ENCODE measurements at regions not wholly inside any gene's neighbourhood (a gene's known extent, or its start where the extent isn't known, plus 50 kb on each side); places are given as distances from the start of the nearest gene placed in this dataset.

DNA sequence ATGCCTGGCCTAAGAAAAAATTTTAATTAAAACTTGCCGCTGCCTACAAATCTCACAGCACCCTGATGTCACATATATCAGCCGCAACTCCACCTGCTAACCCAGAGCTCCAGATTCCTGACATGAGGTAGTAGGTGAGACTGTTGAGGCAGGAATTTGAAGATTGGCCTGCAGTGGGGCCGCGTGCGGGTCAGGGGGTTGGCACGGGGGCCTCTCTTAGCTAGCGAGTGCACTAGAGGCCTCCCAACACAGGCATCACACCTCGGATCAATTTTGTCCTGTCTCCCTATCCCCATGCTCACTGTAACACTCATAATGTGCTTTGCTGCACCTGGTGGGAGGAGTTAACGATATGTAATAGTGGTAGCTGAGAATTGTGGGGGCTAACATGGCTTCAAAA is 349.8 kb downstream of the CDC5L start:
- Histone ChIP-seq H3K4me3 (IDR thresholded peaks at IDR 0.05; ENCODE audit: insufficient read depth, low read depth, low read length) (no peak overlapping the region), H3K4me2 (no peak overlapping the region), H3K36me3 (ENCODE audit: insufficient read depth) (no peaks in the 10 kb centered on the region), H3K4me1 (ENCODE audit: low read depth, poor library complexity, severe bottlenecking) (peaks cover 19% of the 10 kb centered on the region), H3K27ac (no peak overlapping the region), H2AFZ (ENCODE audit: low read depth) (no peak overlapping the region), H3K9ac (no peak overlapping the region), H4K20me1 (ENCODE audit: insufficient read depth) (no peaks in the 10 kb centered on the region), H3K27me3 (ENCODE audit: insufficient read depth, low read depth) (no peaks in the 10 kb centered on the region), H3K79me2 (ENCODE audit: insufficient read depth, low read depth) (no peaks in the 10 kb centered on the region)
- TF ChIP-seq, protein P1, sequence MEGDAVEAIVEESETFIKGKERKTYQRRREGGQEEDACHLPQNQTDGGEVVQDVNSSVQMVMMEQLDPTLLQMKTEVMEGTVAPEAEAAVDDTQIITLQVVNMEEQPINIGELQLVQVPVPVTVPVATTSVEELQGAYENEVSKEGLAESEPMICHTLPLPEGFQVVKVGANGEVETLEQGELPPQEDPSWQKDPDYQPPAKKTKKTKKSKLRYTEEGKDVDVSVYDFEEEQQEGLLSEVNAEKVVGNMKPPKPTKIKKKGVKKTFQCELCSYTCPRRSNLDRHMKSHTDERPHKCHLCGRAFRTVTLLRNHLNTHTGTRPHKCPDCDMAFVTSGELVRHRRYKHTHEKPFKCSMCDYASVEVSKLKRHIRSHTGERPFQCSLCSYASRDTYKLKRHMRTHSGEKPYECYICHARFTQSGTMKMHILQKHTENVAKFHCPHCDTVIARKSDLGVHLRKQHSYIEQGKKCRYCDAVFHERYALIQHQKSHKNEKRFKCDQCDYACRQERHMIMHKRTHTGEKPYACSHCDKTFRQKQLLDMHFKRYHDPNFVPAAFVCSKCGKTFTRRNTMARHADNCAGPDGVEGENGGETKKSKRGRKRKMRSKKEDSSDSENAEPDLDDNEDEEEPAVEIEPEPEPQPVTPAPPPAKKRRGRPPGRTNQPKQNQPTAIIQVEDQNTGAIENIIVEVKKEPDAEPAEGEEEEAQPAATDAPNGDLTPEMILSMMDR (conservative IDR thresholded peaks at IDR 0.05; ENCODE audit: low read depth, low read length) = no peak

DNA sequence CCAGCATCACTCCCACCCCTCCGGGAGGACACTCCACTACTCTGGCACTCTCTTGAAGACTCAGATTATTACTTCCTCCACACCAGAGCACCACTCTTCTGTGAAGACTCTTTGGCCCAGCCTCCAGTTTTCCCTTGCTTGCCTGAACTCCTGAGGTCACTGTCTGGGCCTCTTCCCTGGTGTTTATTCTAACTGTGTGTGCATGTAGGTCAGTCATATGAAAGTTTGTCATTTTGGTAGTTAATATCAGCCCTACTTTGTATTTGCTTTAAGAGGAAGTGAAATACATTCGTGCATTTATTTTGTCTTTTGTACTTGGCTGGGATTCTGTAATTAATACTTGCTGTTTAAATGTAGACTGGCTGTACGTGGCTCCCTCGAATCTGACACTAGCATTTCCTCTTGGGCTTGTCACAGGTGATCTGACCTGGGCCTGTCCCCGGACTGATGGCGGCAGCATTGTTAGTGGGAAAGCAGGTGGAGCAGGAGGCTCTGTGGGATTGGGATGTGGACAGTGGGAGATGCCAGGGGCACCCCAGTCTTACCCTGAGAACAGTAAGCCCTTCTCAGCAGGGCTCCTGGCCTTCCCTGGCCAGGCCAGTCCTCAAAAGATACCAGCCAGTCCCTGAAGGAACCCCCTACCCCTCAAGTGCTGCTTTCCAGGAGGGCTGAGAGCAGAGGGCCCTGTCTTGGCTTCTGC is 350.5 kb downstream of the CDC5L start:
- no peaks in the 10 kb centered on the region for H3K79me2 ChIP-seq (ENCODE audit: insufficient read depth, low read depth)
- TF ChIP-seq, protein P1 (conservative IDR thresholded peaks at IDR 0.05; ENCODE audit: low read depth, low read length) = no peak
- H3K27ac ChIP-seq = no peak overlapping the region
- H3K4me2 ChIP-seq = no peak overlapping the region
- H3K9ac ChIP-seq = no peak overlapping the region
- no peaks in the 10 kb centered on the region for H3K27me3 ChIP-seq (ENCODE audit: insufficient read depth, low read depth)
- H2AFZ ChIP-seq (ENCODE audit: low read depth) = no peak overlapping the region
- no peaks in the 10 kb centered on the region for H4K20me1 ChIP-seq (ENCODE audit: insufficient read depth)
- H3K36me3 ChIP-seq (ENCODE audit: insufficient read depth) = no peaks in the 10 kb centered on the region
- no peak overlapping the region for H3K4me3 ChIP-seq (IDR thresholded peaks at IDR 0.05; ENCODE audit: insufficient read depth, low read depth, low read length)
- H3K4me1 ChIP-seq (ENCODE audit: low read depth, poor library complexity, severe bottlenecking) = peaks cover 19% of the 10 kb centered on the region

DNA sequence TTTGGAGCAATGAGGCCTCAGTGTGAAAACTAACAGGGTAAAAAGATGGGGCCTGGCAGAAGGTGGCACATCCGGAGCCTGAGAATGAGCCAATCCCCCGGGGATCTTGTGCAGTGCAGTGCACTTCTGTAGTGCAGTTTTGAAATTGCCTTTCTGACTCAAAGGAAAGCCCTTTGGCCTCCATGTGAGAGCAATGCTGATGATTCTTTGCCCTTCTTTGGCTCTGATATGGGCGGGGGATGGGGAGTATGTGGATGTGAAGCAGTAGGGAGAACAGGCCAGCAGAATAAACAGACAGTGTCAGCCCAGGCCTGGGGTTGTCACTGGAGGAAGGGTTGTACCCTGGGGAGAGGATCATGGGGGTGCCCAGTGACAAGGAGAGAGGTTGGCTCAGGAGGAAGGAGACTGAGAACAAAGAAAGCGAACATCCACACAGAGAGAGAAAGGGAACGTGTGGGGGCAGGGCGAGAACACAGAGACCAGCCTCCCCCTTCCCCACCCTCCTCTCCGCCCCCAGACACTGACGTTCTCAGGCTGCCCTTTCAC is 351.2 kb downstream of the CDC5L start:
- no peak overlapping the region for H3K4me2 ChIP-seq
- no peak overlapping the region for H3K9ac ChIP-seq
- no peaks in the 10 kb centered on the region for H4K20me1 ChIP-seq (ENCODE audit: insufficient read depth)
- no peaks in the 10 kb centered on the region for H3K27me3 ChIP-seq (ENCODE audit: insufficient read depth, low read depth)
- peaks cover 19% of the 10 kb centered on the region for H3K4me1 ChIP-seq (ENCODE audit: low read depth, poor library complexity, severe bottlenecking)
- TF ChIP-seq, protein P1 (conservative IDR thresholded peaks at IDR 0.05; ENCODE audit: low read depth, low read length) = no peak
- H3K79me2 ChIP-seq (ENCODE audit: insufficient read depth, low read depth) = no peaks in the 10 kb centered on the region
- no peaks in the 10 kb centered on the region for H3K36me3 ChIP-seq (ENCODE audit: insufficient read depth)
- H3K27ac ChIP-seq = no peak overlapping the region
- no peak overlapping the region for H2AFZ ChIP-seq (ENCODE audit: low read depth)
- no peak overlapping the region for H3K4me3 ChIP-seq (IDR thresholded peaks at IDR 0.05; ENCODE audit: insufficient read depth, low read depth, low read length)

DNA sequence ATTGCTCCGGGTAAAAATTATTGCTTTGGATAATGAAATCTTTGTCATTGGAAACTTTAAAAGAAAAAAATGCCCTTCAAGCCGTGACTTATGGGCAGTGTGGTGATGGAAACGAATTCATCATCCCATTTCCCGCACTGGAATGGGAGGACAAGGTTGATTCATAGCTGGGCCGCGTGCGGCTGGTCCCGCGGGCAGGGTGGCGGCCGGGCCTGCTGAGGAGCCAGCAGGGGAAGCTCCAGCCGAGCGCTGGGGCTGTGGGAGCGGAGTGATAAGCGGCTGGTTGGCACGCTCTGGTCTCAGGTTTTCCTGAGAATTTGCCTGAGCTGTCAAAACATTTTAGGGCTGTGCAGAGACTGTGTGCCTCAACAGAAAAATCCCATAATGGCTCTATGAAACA is 351.7 kb downstream of the CDC5L start:
- H4K20me1 ChIP-seq (ENCODE audit: insufficient read depth) = no peaks in the 10 kb centered on the region
- H3K4me2 ChIP-seq = no peak overlapping the region
- H3K4me1 ChIP-seq (ENCODE audit: low read depth, poor library complexity, severe bottlenecking) = peaks cover 19% of the 10 kb centered on the region
- H3K4me3 ChIP-seq (IDR thresholded peaks at IDR 0.05; ENCODE audit: insufficient read depth, low read depth, low read length) = no peak overlapping the region
- no peak overlapping the region for H2AFZ ChIP-seq (ENCODE audit: low read depth)
- TF ChIP-seq, protein P1 (conservative IDR thresholded peaks at IDR 0.05; ENCODE audit: low read depth, low read length) = no peak
- no peak overlapping the region for H3K9ac ChIP-seq
- no peaks in the 10 kb centered on the region for H3K36me3 ChIP-seq (ENCODE audit: insufficient read depth)
- H3K27me3 ChIP-seq (ENCODE audit: insufficient read depth, low read depth) = no peaks in the 10 kb centered on the region
- no peaks in the 10 kb centered on the region for H3K79me2 ChIP-seq (ENCODE audit: insufficient read depth, low read depth)
- no peak overlapping the region for H3K27ac ChIP-seq

All from KMS-11 (cell line).